Common myeloid progenitor, CD34-positive (primary cell): ENCODE measurements at regions not wholly inside any gene's neighbourhood (a gene's known extent, or its start where the extent isn't known, plus 50 kb on each side); places are given as distances from the start of the nearest gene placed in this dataset.

ENCODE experiments used
- CTCF ChIA-PET: fragments of 350-600 bp; sonication (Branson Sonifier 250); formaldehyde crosslinking; loops from one replicate; lab custom pipeline; 2021; ENCODE audit warnings: antibody characterized with exemption; lab: Charles Lee
- POLR2A ChIA-PET: fragments of 350-600 bp; sonication (Branson Sonifier 250); formaldehyde crosslinking; loops from one replicate; lab custom pipeline; 2021; ENCODE audit warnings: antibody characterized with exemption; lab: Charles Lee
- DNase-seq, 3 donors: peaks; one replicate each; pipeline versions ENCODE4 v3.0.0 to v3.0.0-alpha.2; 2013
- H3K27ac ChIP-seq, 2 experiments: 1 replicate in 1 of 2; 2 replicates in 1 of 2; pipeline ENCODE4 v1.7.0; 2013; ENCODE audit warnings: inconsistent platforms in 2 of 2, low read length in 2 of 2, mild to moderate bottlenecking in 2 of 2, low read depth in 1 of 2, moderate library complexity in 1 of 2; ENCODE audit not compliant: severe bottlenecking in 2 of 2, insufficient read depth in 1 of 2, poor library complexity in 1 of 2
- H3K27me3 ChIP-seq, 5 experiments: replicated peaks in 2 of 5; 1 replicate in 3 of 5; 2 replicates in 2 of 5; pipeline versions ENCODE4 v1.6.1 to v1.7.0; 2013; ENCODE audit warnings: low read length in 4 of 5, mild to moderate bottlenecking in 2 of 5, moderate library complexity in 2 of 5, inconsistent platforms in 1 of 5; ENCODE audit not compliant: insufficient read depth in 5 of 5, control insufficient read depth in 4 of 5
- H3K36me3 ChIP-seq, 4 experiments: 1 replicate in 2 of 4; 2 replicates in 2 of 4; pipeline versions ENCODE4 v1.6.1 to v1.7.0; 2013; ENCODE audit warnings: low read length in 3 of 4, control low read depth in 1 of 4, mild to moderate bottlenecking in 1 of 4; ENCODE audit not compliant: control insufficient read depth in 4 of 4, insufficient read depth in 4 of 4
- H3K4me1 ChIP-seq, 4 experiments: 1 replicate in 3 of 4; 2 replicates in 1 of 4; pipeline versions ENCODE4 v1.6.1 to v1.7.1; 2013; ENCODE audit warnings: low read length in 3 of 4, mild to moderate bottlenecking in 3 of 4, control low read depth in 1 of 4, inconsistent platforms in 1 of 4, moderate library complexity in 1 of 4; ENCODE audit not compliant: control insufficient read depth in 4 of 4, insufficient read depth in 4 of 4; ENCODE audit errors: control extremely low read depth in 1 of 4
- H3K4me3 ChIP-seq, 7 experiments: 1 replicate in 4 of 7; 2 replicates in 3 of 7; pipeline versions ENCODE4 v1.5.1 to v1.7.0; 2013; ENCODE audit warnings: mild to moderate bottlenecking in 7 of 7, low read length in 6 of 7, moderate library complexity in 6 of 7, inconsistent platforms in 2 of 7, low read depth in 2 of 7, control low read depth in 1 of 7; ENCODE audit not compliant: insufficient read depth in 4 of 7, control insufficient read depth in 1 of 7; ENCODE audit errors: extremely low read depth in 1 of 7
- H3K9me3 ChIP-seq, 5 experiments: 1 replicate in 4 of 5; 2 replicates in 1 of 5; pipeline versions ENCODE4 v1.6.1 to v1.7.1; 2013; ENCODE audit warnings: low read length in 4 of 5, mild to moderate bottlenecking in 2 of 5, inconsistent platforms in 1 of 5, low read depth in 1 of 5, moderate library complexity in 1 of 5; ENCODE audit not compliant: control insufficient read depth in 4 of 5, insufficient read depth in 2 of 5; ENCODE audit errors: control extremely low read depth in 1 of 5
- WGBS: methylation state at CpG from one replicate; pipeline ENCODE4 v1.1.5; 2013; ENCODE audit not compliant: insufficient coverage; 5-methylcytosine and 5-hydroxymethylcytosine counted together

DNA sequence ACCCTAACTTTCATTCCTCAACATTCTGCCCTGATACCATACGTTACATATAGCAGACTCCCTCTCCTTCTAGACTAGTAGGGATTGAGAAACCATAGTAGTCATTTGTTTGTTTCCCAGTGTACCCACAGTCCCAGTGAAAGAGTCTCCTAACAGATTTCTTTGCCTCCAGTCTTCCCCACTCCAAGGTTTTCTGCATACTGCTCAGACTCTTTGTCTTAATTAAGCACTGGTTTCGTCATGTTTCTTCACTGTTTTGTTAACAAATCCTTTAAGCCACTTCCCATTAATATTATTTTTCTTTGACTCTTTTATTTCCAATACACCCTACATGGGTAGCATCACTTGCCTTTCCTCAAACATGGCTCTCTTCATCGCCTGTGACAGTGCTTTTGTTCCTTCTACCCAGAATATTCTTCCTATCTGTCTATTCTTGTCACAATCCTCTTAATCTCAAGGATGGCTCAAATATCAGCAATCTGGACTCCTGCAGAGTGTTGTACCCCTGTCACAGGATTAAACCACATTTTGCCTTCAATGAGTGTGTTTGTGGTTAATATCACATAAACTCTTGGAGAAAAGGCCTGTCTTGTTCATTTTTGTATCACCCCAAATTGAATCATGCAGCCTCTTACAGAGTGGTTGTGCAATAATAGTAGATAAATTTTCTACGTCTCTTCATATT, 92.7 kb upstream of the KLF12 start:
- Histone ChIP-seq H3K27me3 (no peaks in the 10 kb centered on the region), H3K27ac (no peak overlapping the region), H3K36me3 (no peaks in the 10 kb centered on the region), H3K4me1 (no peaks in the 10 kb centered on the region), H3K9me3 (no peaks in the 10 kb centered on the region), H3K4me3 (no peak overlapping the region)
- no peak for DNase-seq
- WGBS: 92% methylated on average over 2 of the region's 4 CpGs
- CTCF ChIA-PET: no interaction called here
- POLR2A ChIA-PET: no interaction called here

DNA sequence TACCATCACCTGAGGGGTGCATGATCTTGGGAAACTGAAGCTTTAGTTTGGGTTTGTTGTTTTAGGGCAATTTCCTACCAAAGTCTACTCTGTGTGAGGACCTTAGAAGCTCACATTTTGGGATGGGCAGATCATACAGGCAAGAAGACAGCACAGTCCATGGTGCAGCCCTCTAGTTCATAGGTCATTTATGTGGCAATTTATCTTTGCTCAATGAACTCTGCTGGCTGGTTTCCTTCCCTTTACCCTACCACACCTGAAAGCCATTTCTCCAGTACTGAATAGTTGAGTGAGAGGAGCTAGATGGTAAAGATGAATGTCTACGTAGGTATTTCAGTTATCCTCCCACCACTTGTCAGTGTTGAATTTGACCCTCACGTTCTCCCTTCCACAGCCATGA, 87.5 kb upstream of the KLF12 start:
- ChIA-PET POLR2A (no interaction called here), CTCF (no interaction called here)
- no peak overlapping the region for H3K27ac ChIP-seq
- no peaks in the 10 kb centered on the region for H3K9me3 ChIP-seq
- no peaks in the 10 kb centered on the region for H3K4me1 ChIP-seq
- no peak for DNase-seq
- H3K27me3 ChIP-seq: no peaks in the 10 kb centered on the region
- no peak overlapping the region for H3K4me3 ChIP-seq
- WGBS: 100% methylated on average over 1 of the region's 2 CpGs
- H3K36me3 ChIP-seq: no peaks in the 10 kb centered on the region

DNA sequence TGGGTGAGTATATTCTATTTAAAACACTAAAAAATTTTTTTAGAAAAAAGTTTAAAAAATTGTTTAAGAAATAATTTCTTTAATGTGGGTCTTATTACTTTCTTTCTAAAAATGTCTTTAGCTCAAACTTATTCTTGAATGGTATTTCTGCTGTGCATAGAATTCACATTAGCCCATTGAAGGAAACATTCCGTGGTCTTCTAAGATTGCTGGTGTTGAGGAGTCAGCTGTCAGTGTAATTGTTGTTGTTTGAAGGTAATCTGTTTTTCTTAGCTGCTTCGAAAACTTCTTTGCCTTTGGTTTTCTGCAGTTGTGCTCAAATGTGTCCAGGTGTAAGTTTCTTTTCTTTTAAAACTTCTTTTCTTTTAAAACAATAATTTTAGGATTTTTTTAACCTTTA, 85.4 kb upstream of the KLF12 start:
- no peak for DNase-seq
- Histone ChIP-seq H3K27me3 (no peaks in the 10 kb centered on the region), H3K36me3 (no peaks in the 10 kb centered on the region), H3K4me3 (no peak overlapping the region), H3K27ac (no peak overlapping the region), H3K9me3 (no peaks in the 10 kb centered on the region), H3K4me1 (no peaks in the 10 kb centered on the region)
- CTCF ChIA-PET: no interaction called here
- POLR2A ChIA-PET: no interaction called here
- WGBS: no CpG with 5 or more reads among the region's 2 CpGs

DNA sequence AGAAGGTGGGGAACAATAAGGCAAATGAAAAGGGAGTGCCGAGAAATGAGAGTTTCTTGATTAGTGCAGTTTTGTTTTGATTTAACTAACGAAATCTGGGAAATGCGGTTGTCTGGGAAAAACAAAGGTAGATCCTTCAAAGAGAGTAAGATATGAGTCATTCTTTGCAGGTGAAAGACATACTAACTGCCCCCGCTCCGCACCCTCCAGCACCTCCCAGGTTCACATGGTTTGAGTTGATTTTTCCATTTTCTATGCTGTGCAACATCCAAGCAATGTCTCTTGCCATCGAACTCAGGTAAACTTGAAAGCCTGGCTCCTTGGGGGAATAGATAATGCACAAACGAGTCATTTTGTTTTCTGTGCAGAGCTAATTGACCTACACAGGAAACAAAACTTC, 84.1 kb upstream of the KLF12 start:
- H3K27me3 ChIP-seq: no peaks in the 10 kb centered on the region
- WGBS: 100% methylated on average over 7 of the region's 7 CpGs
- ChIA-PET CTCF (interaction anchor here (0.7 kb wide), 1 partner anchor 42 kb away, joined by 3 read pairs; no protein-coding TSS in a partner anchor), POLR2A (no interaction called here)
- H3K36me3 ChIP-seq: no peaks in the 10 kb centered on the region
- H3K4me3 ChIP-seq: no peak overlapping the region
- no peaks in the 10 kb centered on the region for H3K9me3 ChIP-seq
- no peaks in the 10 kb centered on the region for H3K4me1 ChIP-seq
- no peak for DNase-seq
- no peak overlapping the region for H3K27ac ChIP-seq

DNA sequence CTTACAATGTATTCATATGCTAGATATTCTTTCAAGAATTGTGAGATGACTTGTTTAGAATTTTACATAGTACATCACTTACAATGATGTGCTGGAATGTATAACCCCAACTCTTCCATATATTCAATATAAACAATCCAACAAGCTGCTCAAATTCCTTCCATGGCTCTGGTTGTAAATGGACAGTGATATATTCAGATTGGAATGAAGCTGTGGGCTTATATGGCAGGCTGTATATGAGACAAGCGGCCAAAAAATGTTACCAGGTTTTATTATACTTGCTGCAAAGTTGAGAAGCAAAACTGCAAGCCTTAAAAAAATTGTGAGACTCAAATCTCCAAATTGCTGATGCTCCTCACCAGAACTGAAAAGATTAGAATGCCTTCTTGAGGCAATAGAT, 83.6 kb upstream of the KLF12 start:
- ChIA-PET CTCF (no interaction called here), POLR2A (no interaction called here)
- Histone ChIP-seq H3K27ac (no peak overlapping the region), H3K9me3 (no peaks in the 10 kb centered on the region), H3K4me3 (no peak overlapping the region), H3K36me3 (no peaks in the 10 kb centered on the region), H3K4me1 (no peaks in the 10 kb centered on the region), H3K27me3 (no peaks in the 10 kb centered on the region)
- DNase-seq: no peak
- WGBS: 100% methylated on average over 1 of the region's 1 CpG

DNA sequence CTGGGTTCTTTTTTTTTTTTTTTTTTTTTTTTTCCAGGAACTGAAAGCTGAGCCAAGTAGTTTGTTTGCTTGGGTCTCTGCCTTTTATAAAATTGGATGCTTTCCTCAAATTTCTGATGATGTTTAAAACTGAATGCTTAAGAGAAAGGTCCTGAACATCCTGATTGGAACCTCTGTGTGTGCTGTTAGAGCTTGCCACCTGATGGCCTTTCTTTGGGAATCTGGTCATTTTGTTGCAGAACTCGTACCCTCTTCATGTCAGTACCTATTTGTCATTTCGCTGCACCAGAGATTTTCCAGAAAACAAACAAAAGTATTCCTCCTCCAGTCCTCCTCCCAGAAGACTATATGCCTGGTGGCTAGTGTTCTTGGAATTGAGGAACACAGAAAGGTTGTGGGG, 81.2 kb upstream of the KLF12 start:
- WGBS: 100% methylated on average over 1 of the region's 2 CpGs
- DNase-seq: no peak
- ChIA-PET CTCF (no interaction called here), POLR2A (no interaction called here)
- Histone ChIP-seq H3K27me3 (no peaks in the 10 kb centered on the region), H3K36me3 (no peaks in the 10 kb centered on the region), H3K27ac (no peak overlapping the region), H3K4me1 (no peaks in the 10 kb centered on the region), H3K4me3 (no peak overlapping the region), H3K9me3 (no peaks in the 10 kb centered on the region)

DNA sequence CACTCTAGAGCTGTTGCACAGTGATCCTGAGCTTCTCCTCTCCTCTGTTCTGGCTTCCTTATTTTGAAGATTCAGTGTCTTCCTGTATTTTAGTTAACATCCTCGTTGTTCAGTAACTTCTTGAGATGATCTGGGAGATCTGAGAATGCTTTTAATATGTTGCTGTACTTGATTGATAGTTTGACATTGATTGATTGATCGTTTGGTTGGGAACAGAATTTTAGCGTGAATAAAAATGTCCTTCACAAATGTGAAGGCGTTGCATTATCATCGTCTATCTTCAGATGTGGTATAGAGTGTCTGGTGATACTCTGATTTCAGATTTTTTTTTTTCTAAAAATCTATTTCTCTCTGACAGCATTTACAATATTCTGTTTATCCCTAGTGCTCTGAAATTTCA, 80.1 kb upstream of the KLF12 start:
- 100% methylated on average over 2 of the region's 5 CpGs for WGBS
- ChIA-PET POLR2A (no interaction called here), CTCF (no interaction called here)
- Histone ChIP-seq H3K4me1 (no peaks in the 10 kb centered on the region), H3K27ac (no peak overlapping the region), H3K36me3 (no peaks in the 10 kb centered on the region), H3K9me3 (no peaks in the 10 kb centered on the region), H3K27me3 (no peaks in the 10 kb centered on the region), H3K4me3 (no peak overlapping the region)
- DNase-seq: no peak
